RKO (cell line): ENCODE measurements at regions not wholly inside any gene's neighbourhood (a gene's known extent, or its start where the extent isn't known, plus 50 kb on each side); places are given as distances from the start of the nearest gene placed in this dataset.
"Not testable (repeated sequence)": the region's sequence is repeated elsewhere in the genome, so short reads cannot be mapped to it uniquely, and the experiment has no call there.

Source experiments
- DNase-seq: peaks from one replicate; pipeline ENCODE4 v3.0.0-alpha.2; 2016; ENCODE audit warnings: low spot score

DNA sequence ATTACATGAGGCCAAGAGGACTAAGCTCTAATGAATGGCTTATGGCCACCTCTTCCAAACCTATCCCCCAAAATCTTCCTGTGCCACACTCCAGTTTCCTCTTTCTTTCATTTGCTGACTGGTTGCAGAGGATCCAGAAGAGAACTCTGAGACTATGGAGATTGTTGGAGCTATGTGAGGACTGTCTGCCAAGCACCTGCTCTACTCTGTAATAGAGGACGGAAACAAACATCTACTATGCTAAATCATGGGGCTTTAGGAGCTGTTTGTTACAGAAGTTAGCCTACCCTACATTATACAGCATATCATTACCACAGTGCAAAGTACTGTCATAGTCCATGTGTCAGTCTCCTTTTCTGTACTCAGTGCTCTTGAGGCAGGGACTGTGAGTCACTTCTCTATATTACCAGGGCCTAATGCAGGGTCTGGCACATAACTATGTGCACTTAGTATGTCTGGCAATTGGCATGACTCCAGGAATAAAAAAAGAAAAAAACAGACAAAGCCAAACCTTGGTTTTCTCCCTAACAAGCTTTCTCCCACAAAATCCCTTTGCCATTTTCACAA, 95.1 kb downstream of the RPAP3 start:
- no peak for DNase-seq

DNA sequence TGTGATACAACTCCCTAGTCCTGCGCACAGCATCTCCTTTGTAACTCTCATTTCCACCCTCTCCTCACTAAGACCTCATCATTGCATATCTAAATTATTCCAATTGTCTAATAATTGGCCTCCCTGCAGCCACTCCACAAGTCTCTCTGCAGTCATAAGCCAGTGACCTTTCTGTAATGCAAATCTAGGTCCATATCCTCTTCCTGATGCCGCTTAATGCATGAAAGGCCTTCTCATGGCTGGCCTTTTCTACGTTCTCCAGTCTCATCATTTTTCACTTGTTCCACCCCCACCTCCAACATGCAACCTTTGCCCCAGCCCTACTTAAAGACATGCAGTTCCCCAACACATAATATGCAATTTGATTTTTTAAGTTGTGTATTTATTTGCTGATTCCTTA, 96.0 kb downstream of the RPAP3 start:
- no peak for DNase-seq

DNA sequence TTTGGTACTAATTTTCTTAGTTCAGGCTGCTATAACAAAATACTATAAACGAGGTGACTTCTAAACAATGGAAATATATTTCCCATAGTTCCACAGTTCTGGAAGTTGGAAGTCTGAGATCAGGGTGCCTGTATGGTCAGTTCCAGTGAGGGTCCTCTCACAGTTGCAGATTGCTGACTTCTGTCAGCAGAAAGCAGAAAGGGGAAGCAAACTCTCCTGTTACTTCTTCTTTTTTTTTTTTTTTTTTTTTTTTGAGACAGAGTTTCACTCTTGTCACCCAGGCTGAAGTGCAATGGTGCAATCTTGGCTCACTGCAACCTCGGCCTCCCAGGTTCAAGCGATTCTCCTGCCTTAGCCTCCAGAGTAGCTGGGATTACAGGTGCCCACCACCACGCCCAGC, 97.2 kb downstream of the RPAP3 start:
- not testable (repeated sequence) for DNase-seq

DNA sequence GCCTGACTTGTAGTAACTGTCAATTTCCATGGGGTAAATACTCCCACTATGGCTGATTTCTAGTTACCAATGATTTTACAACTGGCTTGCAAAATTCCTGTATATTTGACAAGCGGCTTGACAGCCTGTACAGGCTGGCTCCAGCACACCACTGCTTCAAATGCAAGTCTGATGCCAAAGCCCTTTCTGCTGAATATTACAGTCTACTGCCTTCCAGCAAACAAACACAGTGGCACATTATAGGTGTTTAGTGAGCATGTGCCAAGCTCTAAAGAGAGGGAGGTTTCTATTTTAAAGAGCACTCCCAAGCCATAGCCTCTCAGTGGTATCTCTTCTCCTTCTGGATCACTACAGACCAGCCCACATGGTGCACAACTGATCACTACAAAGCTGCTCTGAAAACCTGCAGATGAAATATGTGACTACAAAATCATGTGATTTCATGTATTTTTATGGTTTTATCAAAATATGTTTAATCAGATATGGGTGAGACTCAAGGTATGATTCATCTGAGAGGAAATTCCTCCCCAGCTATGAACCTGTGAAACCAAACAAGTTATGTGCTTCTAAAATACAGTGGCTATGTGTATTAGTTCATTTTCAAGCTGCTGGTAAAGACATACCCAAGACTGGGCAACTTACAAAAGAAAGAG, 101.5 kb downstream of the RPAP3 start:
- DNase-seq, result no peak

DNA sequence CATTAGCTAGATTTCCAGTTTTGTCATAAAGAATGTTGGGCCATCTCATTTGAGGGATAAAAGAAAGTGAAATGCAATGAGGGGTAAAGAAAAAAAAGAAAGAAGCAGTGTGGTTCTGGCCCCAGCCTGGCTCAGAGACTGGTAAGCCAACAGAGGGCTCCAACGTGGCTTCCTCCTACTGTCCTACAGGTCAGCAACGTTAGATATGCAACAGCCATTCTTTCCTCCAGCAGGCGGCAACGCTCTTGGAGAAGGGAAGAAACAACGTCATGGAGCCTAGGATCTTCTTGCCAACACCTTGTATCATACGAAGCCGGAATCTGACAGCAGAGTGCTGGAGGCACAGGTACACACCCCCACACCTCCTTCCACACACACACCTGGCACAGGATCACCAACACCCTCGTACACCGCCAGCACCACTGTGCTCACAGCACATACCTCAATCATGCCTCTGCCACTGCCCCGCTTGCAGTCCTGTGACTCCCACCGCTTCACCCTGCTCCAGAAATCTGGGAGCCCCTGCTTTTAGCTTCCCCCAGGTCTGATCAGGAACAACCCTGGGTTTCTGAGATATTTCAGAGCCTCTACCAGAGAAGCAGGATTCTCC, 102.8 kb downstream of the RPAP3 start:
- no peak for DNase-seq

DNA sequence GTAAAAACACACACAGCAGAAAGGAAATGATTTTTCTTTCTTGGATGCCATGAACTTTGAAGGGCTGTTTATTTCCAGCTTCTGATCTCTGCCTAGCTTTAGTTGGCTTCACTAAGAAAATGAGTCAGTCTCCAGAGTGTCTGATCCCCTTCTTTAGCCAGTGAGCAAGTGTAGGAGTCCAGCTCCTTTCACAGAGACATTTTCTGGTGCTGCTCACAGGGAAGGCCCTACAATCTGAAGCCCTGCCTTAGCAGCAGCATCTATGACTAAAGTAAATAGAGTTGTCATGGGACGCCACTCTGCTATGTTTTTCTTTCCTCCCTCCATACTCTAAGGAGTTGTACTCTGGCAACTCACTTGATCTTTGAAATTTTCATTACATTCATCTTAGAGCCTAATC, 103.5 kb downstream of the RPAP3 start:
- no peak for DNase-seq

DNA sequence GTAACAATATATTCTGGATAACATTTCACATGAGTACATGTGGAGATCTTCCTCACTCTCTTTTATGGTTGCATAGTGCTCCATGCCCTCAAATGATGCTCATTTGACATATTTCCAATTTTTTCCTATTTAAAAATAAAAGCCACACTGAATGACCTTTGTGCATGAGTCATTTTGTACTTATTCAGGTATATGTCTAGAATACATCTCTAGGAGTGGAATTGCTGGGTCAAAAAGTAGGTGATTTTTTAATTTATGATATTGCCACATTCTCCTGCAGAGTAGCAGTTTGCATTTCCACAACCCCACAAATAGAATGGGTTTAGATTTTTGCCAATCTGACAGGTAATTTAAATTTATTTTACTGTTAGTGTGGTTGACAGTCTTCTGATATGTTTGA, 104.8 kb downstream of the RPAP3 start:
- DNase-seq, result no peak

DNA sequence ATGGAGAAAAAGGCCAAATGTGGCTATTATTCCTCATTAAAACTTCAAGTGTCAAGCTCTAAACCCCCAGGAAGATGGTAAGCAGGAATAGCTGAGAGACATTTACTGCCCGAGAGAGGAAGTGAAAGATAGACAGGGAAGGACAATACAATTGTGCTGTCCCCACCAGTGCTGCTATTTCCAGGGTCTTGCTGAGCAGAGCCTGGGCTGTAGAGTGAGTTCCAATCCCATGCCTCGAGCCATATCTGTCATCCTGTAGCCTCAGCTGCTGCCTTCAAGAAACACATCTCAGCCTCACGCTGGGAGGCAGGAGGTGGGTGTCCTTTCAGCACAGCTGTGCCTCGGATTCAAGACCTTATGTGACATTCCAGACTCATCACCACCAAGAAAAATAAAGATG, 114.0 kb downstream of the RPAP3 start:
- no peak for DNase-seq

DNA sequence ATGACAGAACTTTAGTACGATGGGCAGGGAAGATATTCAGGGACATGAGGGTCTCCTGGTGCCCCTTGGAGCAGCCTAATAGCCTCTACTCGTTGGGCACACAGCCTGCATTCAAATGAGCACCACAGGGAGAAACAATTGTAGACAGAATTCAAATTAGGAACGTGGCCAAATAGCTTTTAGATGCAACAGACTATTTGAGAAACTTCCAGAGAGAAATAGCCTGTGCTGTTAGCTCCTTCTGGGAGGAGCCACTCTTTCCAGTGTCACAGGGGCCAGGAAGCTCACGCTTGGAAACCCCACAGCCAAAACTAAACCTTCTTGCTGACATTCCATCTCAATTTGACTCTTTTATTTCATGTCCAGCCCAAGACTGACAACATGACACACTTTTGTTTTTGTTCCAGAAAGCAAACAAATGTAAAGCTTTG, 114.5 kb downstream of the RPAP3 start:
- no peak for DNase-seq

DNA sequence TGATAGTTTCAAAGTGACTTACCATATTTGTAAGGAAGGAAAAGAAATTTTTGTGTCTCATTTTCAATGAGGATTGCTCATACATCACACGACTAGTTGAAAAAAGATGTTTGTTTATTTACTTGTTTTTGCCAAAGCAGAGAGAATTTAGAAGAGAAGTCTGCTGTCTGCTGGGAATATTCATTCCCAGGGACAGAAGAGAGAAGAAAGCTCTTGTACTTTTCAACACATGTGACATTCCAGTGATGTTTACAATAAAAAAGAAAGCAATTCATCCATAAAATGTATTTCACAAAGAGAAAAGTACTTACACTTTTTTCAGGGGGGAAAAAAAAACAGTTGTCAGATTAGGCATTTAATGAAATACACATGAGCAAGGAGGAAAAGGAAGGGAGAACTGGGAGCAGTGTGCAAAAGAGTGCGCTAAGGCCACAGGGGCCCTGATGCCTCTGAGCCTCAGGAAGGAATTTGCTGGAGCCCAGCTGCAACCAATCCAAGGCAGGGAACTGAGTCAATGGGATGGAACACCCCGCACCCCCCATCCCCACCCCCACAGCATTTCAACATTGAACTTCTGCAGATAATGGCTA, 115.0 kb downstream of the RPAP3 start:
- DNase-seq, result no peak

DNA sequence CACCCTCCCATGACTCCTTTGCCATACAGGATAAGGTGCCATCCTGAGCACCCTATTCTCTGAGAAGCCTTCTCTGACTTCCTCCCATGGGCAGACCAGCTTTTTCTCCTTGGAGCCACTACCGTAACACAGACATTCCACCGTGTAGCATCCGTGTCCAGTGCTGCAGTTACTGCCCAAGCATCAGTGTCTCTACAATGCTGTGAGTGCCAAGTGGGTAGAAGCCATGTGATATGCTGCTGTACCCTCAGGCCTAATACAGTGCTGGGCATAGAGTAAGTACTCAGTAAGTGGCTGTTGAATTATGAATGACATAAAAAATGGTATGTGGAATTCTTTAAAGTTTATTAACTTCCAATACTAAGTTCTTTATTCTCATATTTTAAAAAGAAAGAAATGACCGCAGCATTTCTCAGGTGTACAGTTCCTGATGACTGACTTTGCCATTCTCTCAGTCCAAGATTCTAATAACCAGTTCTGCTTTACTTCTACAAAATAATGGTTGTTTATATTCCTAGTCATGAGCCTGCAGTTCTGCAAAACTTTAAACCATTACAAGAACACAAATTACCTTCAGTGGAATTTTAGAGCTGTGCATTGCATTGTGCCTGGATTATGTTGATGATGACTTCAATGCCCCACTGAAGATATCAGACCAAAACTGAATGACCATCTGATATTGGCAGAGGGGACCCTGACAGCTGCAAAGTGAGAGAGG, 118.7 kb downstream of the RPAP3 start:
- DNase-seq, result no peak

DNA sequence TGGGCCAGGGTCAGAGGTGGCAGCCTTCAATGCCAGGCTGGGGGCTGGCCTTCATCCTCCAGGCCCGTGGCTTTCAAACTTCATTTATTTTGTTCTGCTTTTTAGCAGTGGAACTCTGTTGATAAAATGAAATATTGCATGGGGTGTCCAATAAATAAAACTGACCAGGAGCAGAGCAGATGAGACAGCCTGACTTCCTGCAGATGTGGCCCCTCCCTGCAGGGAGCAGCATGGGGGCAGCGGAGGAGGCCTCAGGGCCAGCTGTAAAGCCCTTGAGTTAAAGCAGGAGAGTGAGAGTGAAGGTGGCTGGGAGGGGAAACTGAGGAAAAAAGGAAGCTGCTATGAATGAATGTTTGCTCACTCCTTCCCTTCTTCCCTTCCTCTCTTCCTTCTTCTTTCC, 120.3 kb downstream of the RPAP3 start:
- DNase-seq, result no peak

DNA sequence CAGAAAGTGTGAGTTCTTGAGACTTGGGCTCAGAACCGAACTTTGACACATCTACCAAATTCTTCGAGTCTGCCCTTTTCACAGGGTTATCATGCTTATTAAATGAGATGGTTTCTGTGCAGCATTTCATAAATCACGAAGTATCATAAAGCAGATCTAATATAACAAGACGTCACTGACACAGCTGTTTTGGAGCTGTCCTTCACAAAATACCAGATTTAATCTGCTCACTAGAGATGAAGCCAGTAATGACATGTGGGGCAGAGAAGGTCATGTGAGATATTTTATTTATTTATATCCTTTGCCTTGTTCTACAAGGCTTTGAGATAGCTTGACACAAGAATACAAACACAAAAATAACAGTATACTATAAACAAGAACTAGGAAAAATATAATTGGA, 127.0 kb downstream of the RPAP3 start:
- no peak for DNase-seq

DNA sequence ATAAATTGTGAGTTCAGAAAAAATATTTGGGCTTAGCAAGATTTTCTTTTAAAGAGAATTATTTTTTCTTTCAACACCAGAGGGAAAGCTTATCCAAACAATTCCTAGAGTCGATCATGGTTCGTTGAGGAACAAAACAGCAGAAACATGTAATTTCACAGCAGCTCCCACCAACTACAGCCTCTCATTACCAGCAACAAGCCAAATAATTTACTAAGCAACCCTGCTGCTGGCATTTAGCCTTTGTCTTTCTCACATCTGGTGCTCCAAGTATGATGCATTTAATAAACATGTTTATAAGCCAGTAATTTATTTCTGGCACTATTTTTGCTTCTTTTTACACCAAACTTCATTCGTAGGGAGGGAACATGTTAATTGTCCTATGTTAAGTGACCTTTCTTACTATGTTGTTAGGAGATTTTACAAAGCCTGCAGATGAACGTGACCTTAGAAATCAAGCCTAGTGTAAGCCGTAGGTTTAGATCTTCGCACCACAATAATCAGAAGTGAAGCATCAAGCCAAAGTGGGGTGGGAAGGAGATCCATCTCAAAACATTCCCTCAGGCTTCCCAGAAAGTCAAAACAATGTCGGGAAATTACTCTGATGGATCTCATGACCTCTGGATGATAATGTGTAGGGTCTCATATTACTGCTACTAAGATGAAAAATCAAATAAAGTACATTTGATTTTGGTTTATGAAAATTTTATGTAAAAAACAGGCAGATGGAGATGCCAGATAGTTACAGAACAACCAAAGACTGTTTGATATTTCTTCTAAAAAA, 128.4 kb downstream of the RPAP3 start:
- DNase-seq, result no peak

DNA sequence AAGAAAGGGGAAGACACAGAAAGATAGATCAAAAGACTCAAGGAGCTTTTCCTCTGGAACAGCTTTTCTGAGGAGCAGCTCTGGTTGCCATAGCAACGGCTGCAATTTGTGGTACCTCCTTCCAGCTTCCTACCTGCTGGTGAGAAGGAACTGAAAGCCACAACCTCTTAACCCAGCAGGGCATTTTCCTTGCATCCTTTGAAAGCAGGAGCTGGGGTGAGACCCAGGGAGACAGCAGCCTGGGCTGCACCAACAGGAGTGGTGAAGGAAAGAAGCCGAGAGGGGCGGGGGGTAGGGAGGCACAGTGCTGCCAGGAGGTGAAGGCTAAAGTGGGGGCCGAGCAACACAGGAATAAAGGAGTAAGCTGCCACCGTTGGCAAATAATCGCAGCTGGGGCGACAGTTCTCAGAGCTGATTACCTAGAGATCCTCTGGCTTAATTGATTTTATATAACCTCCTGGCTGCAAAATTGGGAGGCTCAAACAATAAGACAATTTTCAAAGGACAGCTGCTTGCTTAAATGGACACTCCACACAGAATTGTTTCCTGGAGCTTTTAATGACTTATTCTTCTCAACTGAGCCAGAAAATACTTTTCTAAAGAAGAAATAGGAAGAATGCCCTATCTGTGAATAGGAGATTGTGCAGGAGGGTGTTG, 129.4 kb downstream of the RPAP3 start:
- no peak for DNase-seq

DNA sequence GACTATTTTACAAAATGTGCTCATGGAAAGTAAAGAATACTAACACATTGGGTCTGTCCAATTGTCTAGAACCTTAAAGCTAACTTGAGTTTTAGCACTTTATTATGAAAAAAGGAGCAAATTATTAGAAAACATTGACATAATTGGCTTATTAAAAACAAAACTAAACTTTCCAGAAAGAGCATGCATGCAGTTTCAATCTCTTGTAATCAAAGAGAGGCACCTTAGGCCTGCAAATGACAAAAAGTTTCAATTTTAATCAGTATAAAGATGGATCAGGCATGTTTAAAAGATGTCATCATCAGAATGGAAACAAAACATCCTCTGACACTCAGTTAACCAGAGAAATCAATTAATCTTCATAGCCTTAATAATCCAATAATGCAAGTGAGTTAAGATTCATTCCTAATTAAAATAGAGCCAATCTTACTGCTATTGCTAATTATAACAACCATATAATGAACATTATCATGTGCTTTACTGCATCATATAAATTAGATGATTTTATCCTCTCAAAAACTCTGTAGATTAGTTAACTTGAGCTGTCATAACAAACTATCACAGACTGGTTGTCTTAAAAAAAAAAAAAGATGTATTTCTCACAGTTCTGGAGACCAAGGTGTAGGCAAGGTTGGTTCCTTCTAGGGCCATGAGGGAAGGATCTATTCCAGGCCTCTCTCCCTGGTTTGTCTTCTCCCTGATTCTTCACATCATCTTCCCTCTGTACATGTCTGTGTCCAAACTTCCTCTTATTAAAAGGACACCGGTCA, 131.4 kb downstream of the RPAP3 start:
- DNase-seq, result no peak

DNA sequence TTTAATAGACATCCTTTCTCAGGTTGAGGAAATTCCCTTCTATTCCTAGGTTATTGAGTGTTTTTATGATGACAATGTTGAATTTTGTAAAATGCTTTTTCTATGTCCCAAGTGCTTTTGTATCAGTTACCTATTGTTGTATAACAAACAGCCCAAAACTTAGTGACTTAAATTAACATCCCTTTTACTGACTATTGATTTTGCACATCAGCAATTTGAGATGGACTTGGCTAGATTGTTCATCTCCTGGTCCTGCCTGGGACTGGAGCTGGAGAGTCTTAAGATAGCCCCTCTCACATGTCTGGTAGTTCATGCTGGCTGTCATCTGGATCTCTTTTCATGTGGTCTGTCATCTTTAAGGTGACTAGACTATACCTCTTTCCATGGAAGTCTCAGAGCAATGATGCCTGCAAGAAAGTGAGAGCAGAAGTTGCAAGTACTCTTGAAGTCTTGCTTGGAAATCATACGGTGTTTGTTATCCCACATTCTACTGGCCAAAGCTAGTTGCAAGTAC, 132.6 kb downstream of the RPAP3 start:
- DNase-seq, result no peak

DNA sequence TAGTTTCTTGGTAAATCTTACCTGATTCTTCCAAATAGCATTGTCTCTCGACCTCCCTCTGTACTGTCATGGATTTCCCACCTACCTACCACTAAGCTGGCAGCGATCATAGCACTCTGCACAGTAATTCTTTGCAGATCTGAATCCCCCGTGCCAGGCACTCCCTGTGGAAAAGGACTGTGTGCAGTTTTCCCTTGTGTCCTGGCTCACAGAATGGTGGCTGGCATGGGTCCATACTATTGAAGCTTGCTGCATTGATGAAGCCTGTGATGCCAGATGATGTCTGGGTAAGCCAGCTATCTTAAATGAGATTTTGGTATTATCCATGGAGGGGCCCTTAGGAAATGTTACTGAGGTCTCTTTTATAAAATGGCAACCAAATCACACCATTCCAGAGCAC, 135.7 kb downstream of the RPAP3 start:
- DNase-seq, result no peak

DNA sequence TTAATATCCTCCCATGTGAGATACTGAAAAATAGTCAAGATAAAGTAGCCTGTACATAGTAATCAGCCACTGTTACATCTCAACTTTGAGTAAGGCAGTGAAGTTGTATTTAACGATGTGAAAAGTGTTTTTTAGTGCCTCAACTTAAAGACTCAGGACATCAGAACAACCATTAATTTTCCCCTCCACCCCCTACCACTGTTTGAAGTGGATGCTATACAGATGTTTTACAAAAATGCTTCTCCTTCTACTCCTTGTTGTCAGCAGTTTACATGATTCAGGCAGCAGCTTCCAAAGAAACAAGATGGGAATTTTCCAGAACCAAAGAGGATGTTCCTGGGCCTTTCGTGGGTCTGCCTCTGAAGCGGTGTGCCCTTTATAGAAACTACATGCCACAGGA, 143.6 kb downstream of the RPAP3 start:
- no peak for DNase-seq

DNA sequence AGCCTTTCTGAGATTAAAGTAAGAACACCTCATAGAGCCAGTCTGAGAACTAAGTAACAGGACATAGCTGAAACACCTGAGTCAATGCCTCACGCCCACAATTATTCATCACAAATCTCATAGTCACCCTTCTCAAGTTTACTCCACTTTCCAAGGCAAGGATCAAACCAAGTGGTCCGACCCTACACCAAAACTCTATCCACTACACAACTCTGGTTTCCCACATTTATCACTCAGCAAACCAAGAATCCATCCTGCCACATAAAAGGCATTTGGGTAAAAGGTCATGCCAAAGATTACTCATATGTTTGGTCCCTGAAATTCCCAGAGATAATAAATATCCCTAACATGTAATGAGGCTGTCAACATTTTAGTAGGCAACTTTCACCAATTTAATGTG, 144.1 kb downstream of the RPAP3 start:
- no peak for DNase-seq

DNA sequence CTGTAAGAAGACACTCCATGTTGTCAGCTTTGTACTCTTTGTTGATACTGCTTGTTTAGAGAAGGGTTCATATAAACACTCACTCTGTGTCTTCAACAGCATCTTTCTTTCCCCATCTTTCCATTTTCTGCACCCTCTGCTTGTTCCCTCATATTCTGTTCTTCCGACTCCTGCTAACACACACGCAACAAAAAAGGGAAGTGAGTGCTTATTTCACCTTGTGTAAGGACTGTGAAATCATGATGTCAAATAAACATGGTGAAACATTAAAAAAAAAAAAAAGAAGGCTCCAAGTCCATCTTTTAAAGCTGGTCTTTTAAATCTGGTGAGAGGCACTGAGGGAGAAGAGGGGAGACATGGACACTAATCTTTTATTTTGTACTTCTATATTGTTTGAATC, 145.4 kb downstream of the RPAP3 start:
- no peak for DNase-seq
